GM21529 (cell line): ENCODE measurements at regions not wholly inside any gene's neighbourhood (a gene's known extent, or its start where the extent isn't known, plus 50 kb on each side); places are given as distances from the start of the nearest gene placed in this dataset.

Experiments used
- ATAC-seq: cut with Tn5 transposase; IDR thresholded peaks from one replicate; pipeline ENCODE4 v1.9.1; 2021; ENCODE audit not compliant: unreplicated experiment

GRCh38 chr6:90406142-90406794 is 109.6 kb upstream of the BACH2 start:
- no peak for ATAC-seq

DNA sequence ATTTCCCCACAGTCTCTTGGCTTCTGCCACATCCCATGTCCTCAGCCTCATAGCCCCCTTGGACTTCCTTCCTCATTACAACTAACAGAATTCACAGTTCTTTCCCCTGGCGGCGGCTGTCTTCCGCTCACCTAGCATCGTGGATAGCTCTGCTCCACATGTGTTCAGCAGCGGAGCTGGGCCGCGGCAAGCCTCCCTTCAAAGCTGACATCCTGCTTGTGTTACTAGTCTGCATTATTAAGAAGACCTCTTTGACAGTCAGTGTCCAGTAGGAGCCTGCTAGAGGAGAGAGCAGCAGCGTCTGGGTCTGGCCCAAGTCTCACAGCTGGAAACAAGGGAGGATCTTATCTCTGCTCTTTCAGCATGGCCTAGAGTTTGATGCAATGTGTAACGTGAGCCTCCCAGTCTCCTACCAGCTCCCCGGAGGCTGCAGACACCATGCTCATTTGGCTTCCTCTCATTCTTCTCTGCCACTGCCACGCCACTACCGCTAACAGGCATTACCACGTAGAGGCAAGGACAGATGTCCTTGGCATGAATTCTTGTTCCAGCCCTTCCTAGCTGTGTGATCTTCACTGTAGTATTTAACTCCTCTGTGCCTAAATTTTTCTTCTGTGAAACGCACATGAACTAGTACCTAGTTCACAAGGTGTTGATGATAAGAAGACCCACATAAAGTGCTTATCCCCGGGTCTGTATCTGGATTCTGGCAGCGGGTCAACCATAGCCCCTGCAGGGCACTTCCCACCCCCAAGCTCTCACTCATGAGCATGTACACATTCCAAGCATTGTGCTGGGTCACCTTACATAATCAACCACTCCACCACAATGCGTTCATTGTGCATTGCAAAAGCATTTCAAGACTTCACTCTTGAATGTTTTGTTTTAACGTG is 107.1 kb upstream of the BACH2 start:
- ATAC-seq = no peak

GRCh38 chr6:90402831-90403192 is 106.2 kb upstream of the BACH2 start:
- no peak for ATAC-seq

- no peak for ATAC-seq
These were observed 105.5 kb upstream of the BACH2 start for GRCh38 chr6:90401933-90402830.

DNA sequence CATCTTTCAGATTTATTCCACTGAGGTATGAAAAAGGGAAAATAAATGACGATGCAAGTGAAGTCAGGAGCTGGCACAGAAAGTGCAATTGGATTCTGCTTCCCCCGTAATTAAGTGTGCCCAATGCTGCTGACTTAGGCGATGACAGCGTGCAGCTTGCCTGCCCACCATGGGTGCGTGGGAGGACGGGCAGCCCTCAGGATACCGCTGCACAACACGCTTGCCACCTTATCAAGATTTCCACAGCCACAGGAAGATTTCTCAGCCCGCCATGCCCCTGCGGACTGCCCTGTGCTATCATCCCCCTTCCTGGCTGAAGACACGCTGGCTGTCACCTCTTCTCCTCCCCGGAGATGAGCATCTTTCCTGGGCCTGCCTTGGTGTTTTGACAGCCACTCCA is 103.3 kb upstream of the BACH2 start:
- no peak for ATAC-seq

GRCh38 chr6:90397929-90398674 is 101.5 kb upstream of the BACH2 start:
- no peak for ATAC-seq

DNA sequence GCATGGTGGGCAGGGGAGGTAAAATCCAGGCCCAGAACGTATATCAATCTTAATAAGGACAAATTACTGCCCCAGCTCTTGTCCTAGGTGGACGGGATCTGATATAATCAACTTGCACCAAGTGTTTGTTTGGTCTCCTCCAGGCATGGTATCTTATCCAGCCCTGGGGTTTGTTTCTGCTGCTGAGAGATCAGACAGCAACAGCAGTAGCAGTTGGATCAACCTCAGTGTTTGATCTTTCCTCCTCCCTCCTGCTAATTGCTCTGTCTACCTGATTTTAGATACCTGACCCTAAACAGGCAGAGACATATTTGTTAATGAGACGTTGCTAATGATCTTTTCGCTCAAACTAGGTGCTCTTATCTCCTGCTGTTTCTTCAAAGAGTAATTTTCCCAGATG is 100.4 kb upstream of the BACH2 start:
- ATAC-seq = no peak

GRCh38 chr6:90393232-90393884 is 96.7 kb upstream of the BACH2 start:
- peak; percentile 86 for ATAC-seq

GRCh38 chr6:90390379-90390778 is 93.7 kb upstream of the BACH2 start:
- no peak for ATAC-seq

GRCh38 chr6:90388395-90388794 is 91.8 kb upstream of the BACH2 start:
- ATAC-seq = no peak

GRCh38 chr6:90387826-90388225 is 91.2 kb upstream of the BACH2 start:
- ATAC-seq = no peak

GRCh38 chr6:90387383-90387775 is 90.7 kb upstream of the BACH2 start:
- no peak for ATAC-seq

- no peak for ATAC-seq
These were observed 90.0 kb upstream of the BACH2 start for GRCh38 chr6:90386399-90387382.

GRCh38 chr6:90385759-90386313 is 89.2 kb upstream of the BACH2 start:
- no peak for ATAC-seq

- ATAC-seq = no peak
These were observed 88.1 kb upstream of the BACH2 start for GRCh38 chr6:90384720-90385119.

DNA sequence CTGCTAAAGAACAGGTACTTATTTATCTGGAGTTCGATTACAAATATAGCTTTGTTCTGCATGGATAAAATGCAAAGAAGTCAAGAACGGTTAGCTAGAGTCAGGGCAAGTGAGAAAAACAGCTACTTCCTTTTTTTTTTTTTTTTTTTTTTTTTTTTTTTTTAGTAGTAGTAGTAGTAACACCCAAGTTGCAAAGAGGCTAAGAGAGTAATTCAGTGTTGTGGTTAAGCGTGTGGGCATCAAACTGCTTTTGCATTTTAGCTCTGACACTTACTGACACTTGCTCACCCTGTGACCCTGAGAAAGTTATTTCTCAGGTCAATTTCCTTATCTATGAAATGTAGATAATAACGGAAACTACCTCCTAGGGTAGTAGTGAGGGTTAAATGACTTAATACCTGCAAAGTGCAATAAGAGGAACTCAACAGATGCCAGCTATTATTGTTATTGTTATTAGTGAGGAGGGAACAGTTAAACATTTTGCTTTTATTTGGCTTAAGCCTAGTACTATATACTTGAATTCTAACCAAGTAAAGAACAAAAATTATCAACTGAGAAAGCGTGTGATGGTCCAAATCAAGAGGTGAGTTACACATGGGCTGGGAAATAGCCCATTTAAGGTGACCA is 86.7 kb upstream of the BACH2 start:
- ATAC-seq = peak; percentile 65

DNA sequence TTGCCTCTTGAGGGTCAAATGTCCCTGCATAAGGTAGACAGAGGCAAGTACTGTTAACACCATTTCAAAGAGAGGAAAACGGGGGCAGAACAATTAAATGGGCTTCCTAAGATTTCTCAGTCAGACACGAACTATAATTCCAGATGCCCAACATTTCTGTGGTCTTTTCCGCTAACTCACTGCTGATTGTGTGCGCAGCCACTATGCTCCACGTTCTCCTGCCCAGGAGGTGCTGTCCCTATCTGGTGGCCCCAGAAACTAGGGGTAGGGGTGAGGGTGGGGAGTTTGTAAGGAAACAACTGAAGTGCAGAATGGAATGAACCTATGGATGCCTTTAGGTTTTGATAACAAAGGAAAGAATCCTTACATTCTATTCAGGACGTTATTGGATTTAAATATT is 86.1 kb upstream of the BACH2 start:
- no peak for ATAC-seq

DNA sequence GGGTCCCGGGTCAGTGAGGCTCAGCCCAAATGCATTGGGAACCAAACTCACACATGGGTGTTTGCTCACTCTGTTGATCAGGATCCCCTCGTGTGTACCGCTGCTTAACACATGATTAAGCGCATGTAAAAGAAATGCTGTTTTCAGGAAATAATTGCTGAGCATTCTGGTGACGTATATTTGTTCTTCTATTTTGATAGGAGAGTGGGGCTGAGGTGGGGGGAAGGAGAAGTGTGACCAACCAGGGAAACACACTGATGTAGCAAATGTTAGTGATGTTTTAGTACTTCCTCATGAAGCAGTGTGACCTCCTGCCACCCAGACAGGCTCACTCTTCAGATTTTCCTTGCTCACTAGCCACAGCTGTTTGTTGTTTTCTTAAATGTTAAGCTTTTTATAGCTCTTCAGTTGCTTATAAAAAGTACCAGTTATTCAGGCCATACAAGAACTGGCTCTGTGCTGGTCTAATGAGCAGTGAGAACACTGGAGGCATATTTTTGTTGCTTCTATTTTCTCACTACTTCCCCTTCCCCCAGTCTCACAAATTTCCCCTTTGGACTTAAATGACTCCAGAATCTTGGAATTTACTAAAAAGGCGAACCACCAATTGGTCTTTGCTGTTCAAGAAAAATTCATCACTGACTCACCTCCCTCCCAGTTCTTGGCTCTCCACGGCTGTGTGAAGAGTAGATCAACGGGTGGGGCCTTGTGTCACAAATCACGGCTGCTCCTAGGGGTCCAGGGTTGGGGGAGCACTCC is 79.2 kb upstream of the BACH2 start:
- no peak for ATAC-seq
